ENCODE measurements at regions not wholly inside any gene's neighbourhood (a gene's known extent, or its start where the extent isn't known, plus 50 kb on each side); places are given as distances from the start of the nearest gene placed in this dataset.

DNA sequence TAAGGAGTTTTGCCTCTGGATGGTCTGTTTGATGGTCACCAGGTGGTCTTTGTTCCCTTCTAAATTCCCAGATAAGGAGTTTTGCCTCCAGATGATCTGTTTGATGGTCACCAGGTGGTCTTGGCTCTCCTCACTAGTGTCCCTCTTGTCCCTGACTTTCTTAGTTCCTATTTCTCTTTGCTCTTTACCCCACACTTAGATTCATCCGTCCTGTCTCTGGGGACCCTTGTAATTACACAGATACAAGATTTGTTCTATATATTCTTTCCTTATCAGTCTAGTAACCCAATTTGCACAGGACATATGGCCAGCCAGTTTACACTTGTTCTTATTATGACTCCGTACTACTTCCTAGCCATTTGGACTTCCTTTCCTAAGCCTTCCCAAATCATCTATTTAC, 84.0 kb upstream of the B3GAT2 start:
- no peak for TF ChIP-seq CTCF (IDR thresholded peaks at IDR 0.05; ENCODE audit: borderline replicate concordance, insufficient read depth, low read depth, low read length)
- no peak overlapping the region for H3K4me3 ChIP-seq (ENCODE audit: low read depth, low read length)

DNA sequence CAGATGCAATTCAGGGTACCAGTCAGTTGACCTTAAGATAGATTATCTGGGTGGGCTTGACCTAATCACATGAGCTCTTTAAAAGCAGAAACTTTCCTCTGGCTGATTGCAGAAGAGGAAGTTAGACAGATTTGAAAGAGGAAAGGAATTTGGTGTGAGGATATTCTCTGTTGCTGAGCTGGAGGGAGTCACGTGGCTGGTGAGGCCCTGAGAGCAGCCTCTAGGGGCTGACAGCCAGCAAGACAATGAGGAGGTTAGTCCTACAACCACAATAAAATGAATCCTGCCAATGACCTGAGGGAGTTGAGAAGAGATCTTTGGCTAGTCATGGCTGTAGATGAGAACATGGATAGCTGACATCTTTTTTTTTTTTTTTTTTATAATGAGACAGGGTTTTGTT, 87.0 kb upstream of the B3GAT2 start:
- TF ChIP-seq CTCF (IDR thresholded peaks at IDR 0.05; ENCODE audit: borderline replicate concordance, insufficient read depth, low read depth, low read length): no peak
- no peak overlapping the region for H3K4me3 ChIP-seq (ENCODE audit: low read depth, low read length)

GRCh38 chr6:71044753-71045152, 87.9 kb upstream of the B3GAT2 start:
- TF ChIP-seq CTCF (IDR thresholded peaks at IDR 0.05; ENCODE audit: borderline replicate concordance, insufficient read depth, low read depth, low read length): no peak

DNA sequence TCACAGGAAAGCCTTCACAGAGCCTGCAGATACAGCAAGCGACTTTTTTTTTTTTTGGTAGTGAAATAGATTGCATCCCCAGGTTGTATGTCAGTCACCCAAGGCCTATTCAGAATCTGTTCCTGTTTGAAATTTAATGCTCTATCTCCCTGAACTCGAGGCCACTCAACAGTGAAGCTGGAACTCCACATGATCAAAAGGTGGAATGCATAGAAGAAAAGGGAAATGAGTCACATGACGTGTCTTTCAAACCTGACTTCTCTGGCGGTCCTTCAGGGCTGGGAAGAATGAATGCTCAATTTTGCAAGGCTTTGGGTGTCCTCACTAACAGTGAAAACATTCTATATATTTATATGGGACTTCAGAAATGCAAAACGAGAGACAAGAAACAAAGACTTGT, 88.4 kb upstream of the B3GAT2 start:
- no peak for TF ChIP-seq CTCF (IDR thresholded peaks at IDR 0.05; ENCODE audit: borderline replicate concordance, insufficient read depth, low read depth, low read length)
- H3K4me3 ChIP-seq (ENCODE audit: low read depth, low read length): no peak overlapping the region

More at GRCh38 chr6:71044753-71045152, 87.9 kb upstream of the B3GAT2 start:
- H3K4me3 ChIP-seq (ENCODE audit: low read depth, low read length): no peak overlapping the region

- H3K4me3 ChIP-seq (ENCODE audit: low read depth, low read length): no peak overlapping the region
- TF ChIP-seq CTCF (IDR thresholded peaks at IDR 0.05; ENCODE audit: borderline replicate concordance, insufficient read depth, low read depth, low read length): no peak
Observed at GRCh38 chr6:71047417-71047816, 90.6 kb upstream of the B3GAT2 start.

GRCh38 chr6:71048320-71049164, 91.7 kb upstream of the B3GAT2 start:
- no peak overlapping the region for H3K4me3 ChIP-seq (ENCODE audit: low read depth, low read length)
- TF ChIP-seq CTCF (IDR thresholded peaks at IDR 0.05; ENCODE audit: borderline replicate concordance, insufficient read depth, low read depth, low read length): no peak

- no peak overlapping the region for H3K4me3 ChIP-seq (ENCODE audit: low read depth, low read length)
- TF ChIP-seq CTCF (IDR thresholded peaks at IDR 0.05; ENCODE audit: borderline replicate concordance, insufficient read depth, low read depth, low read length): no peak
Observed at GRCh38 chr6:71049198-71049770, 92.4 kb upstream of the B3GAT2 start.

All from GM12875 (cell line).